Renal cortex interstitium (tissue), 11 donors: ENCODE measurements at regions not wholly inside any gene's neighbourhood (a gene's known extent, or its start where the extent isn't known, plus 50 kb on each side); places are given as distances from the start of the nearest gene placed in this dataset.

ENCODE experiments used
- DNase-seq, 11 donors: peaks; one replicate each; pipeline ENCODE4 v3.0.0-alpha.2; 2013; ENCODE audit warnings: low read depth in 9 of 11, low spot score in 4 of 11; ENCODE audit errors: extremely low read depth in 1 of 11

- no peak for DNase-seq
Observed at GRCh38 chr10:78181381-78182055, 147.9 kb downstream of the RPS24 start.

- no peak for DNase-seq
Observed at GRCh38 chr10:78182841-78183240, 149.2 kb downstream of the RPS24 start.

GRCh38 chr10:78184851-78185692 is 151.4 kb downstream of the RPS24 start:
- no peak for DNase-seq

GRCh38 chr10:78185693-78186055 is 152.0 kb downstream of the RPS24 start:
- DNase-seq, result no peak

DNA sequence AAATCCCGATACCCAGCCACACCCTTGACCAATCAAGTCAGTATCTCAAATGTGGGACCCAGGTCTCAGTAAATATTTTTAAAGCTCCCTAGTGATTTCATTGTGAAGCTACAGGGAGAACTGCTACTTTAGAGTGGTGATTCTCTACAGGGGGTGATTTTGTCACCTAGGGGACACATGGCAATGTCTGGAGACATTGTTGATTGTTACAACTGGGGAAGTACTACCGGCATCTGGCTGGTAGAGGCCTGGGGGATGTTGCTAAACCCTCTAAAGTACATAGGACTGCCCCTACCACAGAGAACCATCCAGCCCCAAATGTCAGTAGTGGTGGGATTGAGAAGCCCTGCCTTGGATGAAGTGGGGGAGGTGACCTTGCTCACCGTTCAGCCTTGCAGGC is 152.9 kb downstream of the RPS24 start:
- no peak for DNase-seq

GRCh38 chr10:78187371-78187770 is 153.7 kb downstream of the RPS24 start:
- DNase-seq, result no peak

- DNase-seq, result no peak
Observed at GRCh38 chr10:78188446-78188845, 154.8 kb downstream of the RPS24 start.

DNA sequence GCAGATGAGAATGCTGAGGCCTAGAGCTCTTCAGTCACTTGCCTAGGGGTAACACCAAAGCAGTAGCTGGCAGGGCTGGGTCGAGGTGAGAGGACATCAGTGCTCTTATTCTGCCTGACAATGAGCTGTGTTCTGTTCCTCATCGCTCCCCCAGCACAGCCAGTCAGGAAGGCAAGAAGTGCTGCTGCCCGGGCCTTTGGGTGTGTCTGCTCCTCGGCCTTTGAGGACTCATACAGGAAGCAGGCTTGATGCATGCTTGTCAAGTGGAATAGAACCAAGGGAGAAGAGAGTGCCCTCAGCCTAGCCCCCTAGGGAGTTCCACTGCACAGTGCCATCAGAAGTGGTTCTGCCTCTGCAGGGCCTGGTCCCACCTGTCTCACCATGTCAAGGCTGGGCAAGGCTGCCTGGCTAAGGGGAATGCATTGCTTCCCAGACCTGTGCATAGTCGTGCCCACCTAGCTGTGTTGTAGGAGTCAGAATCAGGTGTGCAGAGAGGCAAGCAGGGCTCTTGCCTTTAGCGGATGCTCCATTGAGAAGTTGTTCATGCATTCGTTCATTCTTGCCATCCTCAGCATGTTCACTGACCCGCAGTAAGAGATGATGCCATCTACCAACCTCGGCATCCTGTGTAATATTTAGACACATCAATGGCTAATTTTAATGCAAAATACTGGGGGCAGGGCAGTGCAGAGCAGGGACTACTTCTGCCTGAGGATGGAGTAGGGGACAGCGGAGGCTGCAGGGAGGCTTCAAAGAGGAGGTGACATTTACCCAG is 156.6 kb downstream of the RPS24 start:
- no peak for DNase-seq

DNA sequence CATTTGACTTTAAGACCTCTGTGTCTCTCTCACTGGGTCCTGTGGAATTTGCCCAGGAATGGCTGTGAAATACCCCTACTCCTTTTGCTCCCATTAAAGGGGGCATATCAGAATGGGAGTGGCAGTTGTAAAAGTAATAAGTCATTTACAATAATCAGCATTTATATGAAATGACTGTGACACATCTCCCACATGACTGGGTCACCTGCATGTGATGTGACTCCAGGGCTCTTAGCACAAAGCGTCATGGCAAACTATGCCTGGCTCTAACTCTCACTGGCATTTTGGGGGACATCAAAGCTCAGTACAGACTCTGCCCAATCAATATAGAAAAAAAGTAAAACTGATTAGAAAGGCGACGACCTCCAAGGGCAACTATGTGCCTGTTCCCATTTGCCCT is 157.6 kb downstream of the RPS24 start:
- DNase-seq, result no peak

DNA sequence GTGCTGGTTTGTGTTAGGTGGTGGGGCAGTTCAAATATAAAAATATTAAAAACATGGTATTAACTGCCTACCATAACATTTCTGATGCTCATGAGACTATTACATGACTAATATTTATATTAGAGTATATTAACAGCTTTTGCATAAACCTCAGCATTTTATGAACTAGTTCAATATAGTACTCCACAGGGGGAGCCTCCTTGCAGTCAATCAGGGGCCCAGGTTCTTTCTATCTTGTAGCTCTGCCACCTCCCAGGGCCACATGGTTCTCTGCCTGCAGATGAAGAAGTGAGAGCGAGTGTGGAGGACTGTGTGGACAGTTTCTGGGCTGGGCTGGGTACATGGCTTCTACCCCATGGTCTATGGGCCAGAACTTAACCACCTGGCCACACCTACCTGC is 159.5 kb downstream of the RPS24 start:
- no peak for DNase-seq

DNA sequence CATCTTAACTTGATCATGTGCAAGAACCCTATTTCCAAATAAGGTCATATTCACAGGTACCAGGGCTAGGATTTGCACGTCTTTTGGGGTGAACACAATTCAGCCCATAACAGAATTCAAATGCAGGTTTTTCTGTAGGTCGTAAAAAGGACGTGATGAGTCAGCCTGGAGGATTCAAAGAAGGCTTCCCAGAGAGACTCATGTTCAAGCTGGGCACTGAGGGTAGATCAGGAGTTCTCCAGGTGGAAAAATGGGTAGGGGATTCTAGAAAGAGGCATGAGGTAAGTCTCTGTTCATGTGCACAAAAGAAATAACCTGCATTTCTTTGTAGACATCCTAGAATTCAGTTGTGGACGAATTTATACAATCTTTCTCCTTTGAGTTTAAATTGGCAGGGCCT is 160.4 kb downstream of the RPS24 start:
- no peak for DNase-seq

GRCh38 chr10:78194539-78195402 is 161.1 kb downstream of the RPS24 start:
- no peak for DNase-seq

DNA sequence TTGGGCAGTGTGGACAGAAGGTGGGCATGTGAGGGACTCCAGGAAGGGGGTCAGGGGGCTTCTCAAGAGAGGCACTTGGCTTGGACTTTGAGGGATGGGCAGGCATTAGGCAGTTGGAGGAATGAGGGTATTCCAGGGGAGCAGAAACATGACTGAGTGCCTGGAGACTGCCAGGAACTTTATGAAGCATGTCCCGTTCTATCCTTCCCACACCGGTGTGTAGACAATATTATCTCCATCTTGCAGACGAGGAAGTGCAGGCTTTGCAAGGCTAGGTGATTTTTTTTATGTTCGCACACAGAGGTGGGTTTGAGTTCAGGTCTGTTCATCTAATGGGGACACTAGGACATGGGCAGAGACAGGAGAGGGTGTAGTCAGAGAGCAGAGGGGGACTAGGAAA is 162.7 kb downstream of the RPS24 start:
- DNase-seq, result no peak

DNA sequence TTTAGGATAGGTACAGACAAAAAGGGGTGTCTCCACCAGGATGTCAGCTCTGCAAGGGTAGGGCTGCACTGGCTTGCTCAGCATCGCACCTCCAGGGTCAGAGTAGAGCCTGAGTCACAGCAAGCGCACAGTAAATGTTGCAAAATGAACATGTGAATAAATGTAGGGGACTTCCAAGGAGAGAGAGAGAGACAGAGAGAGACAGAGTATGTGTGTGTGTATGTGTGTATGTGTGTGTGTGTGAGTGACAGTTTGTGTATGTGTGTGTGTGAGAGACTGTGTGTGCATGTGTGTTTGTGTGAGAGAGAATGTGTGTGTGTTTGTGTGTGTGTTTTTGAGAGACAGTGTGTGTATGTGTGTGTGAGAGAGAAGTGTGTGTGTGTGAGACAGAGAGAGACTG is 163.3 kb downstream of the RPS24 start:
- DNase-seq, result no peak

DNA sequence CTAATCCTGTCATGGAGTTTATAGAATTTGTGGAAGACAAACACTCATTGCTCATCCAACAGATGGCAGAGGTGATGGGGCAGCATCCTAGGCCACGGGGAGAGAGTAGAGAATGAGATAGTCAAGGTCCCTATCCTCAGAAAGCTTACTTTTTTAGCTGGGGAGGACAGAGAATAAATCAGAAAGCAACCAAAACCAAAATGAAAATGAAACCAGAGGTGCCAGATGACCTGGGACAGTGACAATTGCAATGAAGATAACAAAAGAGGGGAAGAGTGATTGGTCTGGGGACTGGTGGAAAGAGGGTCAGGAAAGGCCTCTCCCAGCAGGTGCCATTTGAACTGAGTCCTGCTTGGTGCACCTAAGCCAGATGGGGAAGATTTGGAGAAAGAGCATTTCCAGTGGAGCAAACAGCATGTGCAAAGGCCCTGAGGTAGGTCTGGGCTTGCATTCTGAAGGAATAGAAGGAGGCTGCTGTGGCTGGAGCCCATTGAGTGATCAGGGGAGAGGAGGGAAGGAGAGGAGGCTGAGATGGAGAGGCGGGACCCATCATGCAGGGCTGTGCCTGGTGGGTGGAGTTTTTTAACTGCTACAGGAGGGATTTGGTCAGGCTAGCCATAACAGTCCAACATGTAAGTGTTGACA is 164.1 kb downstream of the RPS24 start:
- no peak for DNase-seq

DNA sequence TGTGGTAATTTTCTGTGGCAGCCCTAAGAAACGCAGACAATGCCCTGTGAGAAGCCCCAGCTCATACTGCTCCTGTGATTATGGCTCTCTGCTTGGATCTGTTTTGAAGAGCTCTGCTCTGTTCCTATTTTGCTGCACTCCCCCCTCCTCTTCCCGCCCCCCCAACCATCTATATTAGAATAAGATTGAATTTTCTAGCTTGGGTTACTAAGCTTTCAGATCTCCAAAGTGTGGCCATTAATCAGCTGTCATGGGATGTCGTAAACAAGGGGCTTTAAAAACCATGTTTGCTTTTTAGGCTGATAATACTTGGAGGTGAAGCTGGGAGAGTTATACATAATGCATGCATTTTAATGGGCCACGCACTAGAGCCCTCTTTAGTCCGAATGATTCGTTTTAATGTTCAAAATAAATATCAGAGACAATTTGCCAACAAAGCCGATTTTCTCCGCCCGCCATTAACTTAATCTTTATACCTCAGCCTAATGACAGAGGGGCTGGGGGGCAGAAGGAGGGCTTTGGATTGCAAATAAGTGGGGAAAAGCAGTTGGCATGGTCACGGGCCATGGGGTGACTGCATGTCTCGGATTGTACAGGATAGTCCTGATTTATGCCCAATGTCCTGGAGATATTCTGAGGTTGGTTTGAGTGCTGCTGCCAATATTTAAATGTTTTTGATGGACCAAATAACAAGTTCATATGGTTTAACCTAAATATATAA is 165.5 kb downstream of the RPS24 start:
- DNase-seq, result peak in 7 of 11 donors; percentile 33 to 65 (median 44)

DNA sequence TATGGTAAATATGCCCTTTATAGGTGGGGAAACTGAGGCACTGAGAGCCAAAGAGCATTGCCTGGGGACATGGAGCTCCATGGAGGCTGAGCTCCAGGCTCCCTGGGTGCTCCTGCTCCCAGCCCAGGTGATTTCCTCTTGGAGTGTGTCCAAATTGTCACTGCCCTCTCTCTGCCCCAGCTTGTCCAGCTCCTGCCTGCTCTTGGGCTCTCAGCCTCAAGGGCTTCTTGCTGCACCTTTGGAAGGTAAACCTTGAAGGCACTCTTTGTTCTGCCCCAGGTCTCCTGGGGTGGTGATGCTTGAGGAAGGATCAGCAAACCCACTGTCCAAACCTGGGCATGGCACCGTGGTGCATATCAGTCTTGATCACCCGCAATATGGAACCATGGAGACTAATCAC is 166.1 kb downstream of the RPS24 start:
- DNase-seq, result no peak

DNA sequence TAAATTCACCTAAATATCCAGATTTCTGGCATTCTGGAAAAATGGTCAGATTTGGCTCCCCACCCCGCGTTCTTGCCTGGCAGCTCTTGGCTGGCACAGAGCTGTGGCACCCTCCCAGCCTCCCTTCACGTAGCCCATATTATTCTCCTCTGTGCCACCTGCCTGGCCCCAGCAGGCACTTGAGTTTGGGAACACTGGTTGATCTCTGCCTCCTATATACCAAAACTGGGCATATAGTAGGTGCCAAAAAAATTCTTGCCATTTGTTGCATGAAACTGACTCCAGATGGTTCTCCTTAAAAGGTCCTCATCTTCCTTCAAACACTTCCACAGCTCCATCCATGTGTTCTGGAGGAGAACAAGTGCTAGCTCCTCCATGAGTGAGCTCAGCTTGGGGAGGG is 167.0 kb downstream of the RPS24 start:
- DNase-seq, result no peak
